ENCODE measurements at regions not wholly inside any gene's neighbourhood (a gene's known extent, or its start where the extent isn't known, plus 50 kb on each side); places are given as distances from the start of the nearest gene placed in this dataset.

DNA sequence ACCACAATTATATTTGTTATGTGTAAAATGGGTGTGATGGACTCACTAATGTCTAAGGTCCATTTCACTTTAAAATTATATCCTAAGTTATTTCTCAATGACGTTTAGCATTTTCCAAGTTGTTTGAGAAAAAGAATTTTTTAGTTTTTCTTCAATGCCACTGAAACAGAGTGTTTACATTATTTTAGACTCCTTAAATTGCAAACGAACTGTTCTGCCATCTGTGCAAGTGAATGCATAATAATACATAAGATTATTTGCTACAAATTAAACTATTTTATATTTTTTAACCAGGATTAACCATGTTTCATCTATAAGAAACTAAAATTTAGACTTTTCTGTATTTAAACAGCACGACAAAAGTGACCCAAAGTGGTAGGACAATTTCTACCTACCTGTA, 425.4 kb downstream of the NDFIP2 start:
- TF ChIP-seq, protein P1, sequence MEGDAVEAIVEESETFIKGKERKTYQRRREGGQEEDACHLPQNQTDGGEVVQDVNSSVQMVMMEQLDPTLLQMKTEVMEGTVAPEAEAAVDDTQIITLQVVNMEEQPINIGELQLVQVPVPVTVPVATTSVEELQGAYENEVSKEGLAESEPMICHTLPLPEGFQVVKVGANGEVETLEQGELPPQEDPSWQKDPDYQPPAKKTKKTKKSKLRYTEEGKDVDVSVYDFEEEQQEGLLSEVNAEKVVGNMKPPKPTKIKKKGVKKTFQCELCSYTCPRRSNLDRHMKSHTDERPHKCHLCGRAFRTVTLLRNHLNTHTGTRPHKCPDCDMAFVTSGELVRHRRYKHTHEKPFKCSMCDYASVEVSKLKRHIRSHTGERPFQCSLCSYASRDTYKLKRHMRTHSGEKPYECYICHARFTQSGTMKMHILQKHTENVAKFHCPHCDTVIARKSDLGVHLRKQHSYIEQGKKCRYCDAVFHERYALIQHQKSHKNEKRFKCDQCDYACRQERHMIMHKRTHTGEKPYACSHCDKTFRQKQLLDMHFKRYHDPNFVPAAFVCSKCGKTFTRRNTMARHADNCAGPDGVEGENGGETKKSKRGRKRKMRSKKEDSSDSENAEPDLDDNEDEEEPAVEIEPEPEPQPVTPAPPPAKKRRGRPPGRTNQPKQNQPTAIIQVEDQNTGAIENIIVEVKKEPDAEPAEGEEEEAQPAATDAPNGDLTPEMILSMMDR (IDR thresholded peaks at IDR 0.05) = no peak
- CTCF ChIA-PET = no interaction called here

DNA sequence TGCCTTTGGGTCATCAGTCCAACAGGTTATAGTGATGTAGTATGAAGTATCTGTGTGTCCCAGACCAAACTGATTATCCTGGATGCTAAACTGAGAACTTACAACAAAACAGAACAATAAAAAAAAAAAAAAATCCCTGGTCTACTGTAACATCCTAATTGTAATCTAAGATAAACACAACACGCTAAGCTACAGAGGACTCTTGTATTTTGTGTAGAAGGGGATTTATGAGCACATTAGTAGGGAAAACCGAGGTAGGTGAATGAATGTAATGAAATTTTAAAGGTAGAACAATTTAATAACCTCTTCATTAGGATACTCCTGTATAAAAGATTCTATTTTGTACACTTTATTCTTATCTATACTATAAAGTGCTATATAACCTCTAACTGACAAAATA, 424.1 kb downstream of the NDFIP2 start:
- Mint-ChIP-seq H3K27me3 (no peaks in the 10 kb centered on the region), H3K36me3 (ENCODE audit: low read depth) (no peaks in the 10 kb centered on the region), H3K9me3 (peaks cover 4% of the 10 kb centered on the region), H3K4me1 (no peaks in the 10 kb centered on the region), H3K4me3 (no peak overlapping the region), H3K27ac (no peak overlapping the region)
- intact Hi-C loops (cut with micrococcal nuclease) = no loop called here
- ChIA-PET CTCF (no interaction called here), POLR2A (no interaction called here)
- TF ChIP-seq, protein P1 (IDR thresholded peaks at IDR 0.05) = no peak
- DNase-seq (no peak), ATAC-seq (ENCODE audit: low read depth) (no peak)

More for the DNA sequence above, 425.4 kb downstream of the NDFIP2 start:
- intact Hi-C loops (cut with micrococcal nuclease) = no loop called here
- H3K27ac Mint-ChIP-seq = no peak overlapping the region
- H3K4me3 Mint-ChIP-seq = no peak overlapping the region
- H3K4me1 Mint-ChIP-seq = no peaks in the 10 kb centered on the region
- DNase-seq (no peak), ATAC-seq (ENCODE audit: low read depth) (no peak)
- POLR2A ChIA-PET = no interaction called here
- H3K9me3 Mint-ChIP-seq = peaks cover 4% of the 10 kb centered on the region
- no peaks in the 10 kb centered on the region for H3K36me3 Mint-ChIP-seq (ENCODE audit: low read depth)
- H3K27me3 Mint-ChIP-seq = no peaks in the 10 kb centered on the region

DNA sequence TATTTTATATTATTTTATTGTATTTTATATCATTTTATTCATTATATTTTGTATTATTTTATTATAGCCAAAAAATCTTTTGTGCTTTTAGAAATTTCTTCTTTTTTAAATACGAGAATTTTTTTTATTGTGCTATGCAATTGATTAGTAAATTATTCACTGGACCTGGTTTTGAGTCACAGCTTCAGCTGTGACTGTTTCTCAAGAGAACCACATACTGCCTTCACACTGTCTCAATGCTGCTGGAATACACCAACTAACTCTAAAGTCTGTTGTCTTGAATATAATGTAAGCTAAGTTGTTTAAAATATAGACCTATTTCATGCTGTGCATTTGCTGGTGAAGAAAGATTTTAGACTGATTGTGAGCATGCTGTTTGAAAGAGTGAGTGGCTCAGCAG, 423.6 kb downstream of the NDFIP2 start:
- DNase-seq = no peak
- intact Hi-C loops (cut with micrococcal nuclease) = no loop called here
- H3K27me3 Mint-ChIP-seq = no peaks in the 10 kb centered on the region
- no peak overlapping the region for H3K4me3 Mint-ChIP-seq
- H3K27ac Mint-ChIP-seq = no peak overlapping the region
- H3K4me1 Mint-ChIP-seq = no peaks in the 10 kb centered on the region
- ATAC-seq (ENCODE audit: low read depth) = no peak
- ChIA-PET CTCF (no interaction called here), POLR2A (no interaction called here)
- peaks cover 4% of the 10 kb centered on the region for H3K9me3 Mint-ChIP-seq
- TF ChIP-seq, protein P1 (IDR thresholded peaks at IDR 0.05) = no peak
- no peaks in the 10 kb centered on the region for H3K36me3 Mint-ChIP-seq (ENCODE audit: low read depth)

DNA sequence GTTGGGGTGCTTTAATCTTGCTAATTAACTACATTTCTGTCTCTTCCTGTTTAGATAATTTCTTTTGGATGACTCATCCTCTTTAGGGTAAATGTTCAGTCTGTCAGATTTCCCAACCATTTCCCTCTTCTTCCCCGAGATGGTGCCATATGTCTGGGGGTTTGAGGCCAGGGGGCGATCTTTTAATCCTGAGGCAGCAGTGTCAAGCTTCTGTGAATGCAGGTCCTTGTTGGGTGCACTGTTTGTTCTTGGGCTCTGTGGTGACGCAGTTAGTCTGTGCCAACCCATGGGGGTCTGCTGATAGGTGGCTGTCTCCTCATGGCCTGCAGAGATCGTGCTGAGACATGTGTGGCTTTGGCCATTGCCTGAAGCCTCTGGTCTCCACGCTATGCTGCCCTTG, 420.4 kb downstream of the NDFIP2 start:
- H3K9me3 Mint-ChIP-seq = no peaks in the 10 kb centered on the region
- ChIA-PET CTCF (no interaction called here), POLR2A (no interaction called here)
- H3K36me3 Mint-ChIP-seq (ENCODE audit: low read depth) = no peaks in the 10 kb centered on the region
- no peaks in the 10 kb centered on the region for H3K4me1 Mint-ChIP-seq
- intact Hi-C loops (cut with micrococcal nuclease) = no loop called here
- TF ChIP-seq, protein P1 (IDR thresholded peaks at IDR 0.05) = no peak
- DNase-seq = no peak
- no peak for ATAC-seq (ENCODE audit: low read depth)
- no peaks in the 10 kb centered on the region for H3K27me3 Mint-ChIP-seq
- H3K4me3 Mint-ChIP-seq = no peak overlapping the region
- H3K27ac Mint-ChIP-seq = no peak overlapping the region

DNA sequence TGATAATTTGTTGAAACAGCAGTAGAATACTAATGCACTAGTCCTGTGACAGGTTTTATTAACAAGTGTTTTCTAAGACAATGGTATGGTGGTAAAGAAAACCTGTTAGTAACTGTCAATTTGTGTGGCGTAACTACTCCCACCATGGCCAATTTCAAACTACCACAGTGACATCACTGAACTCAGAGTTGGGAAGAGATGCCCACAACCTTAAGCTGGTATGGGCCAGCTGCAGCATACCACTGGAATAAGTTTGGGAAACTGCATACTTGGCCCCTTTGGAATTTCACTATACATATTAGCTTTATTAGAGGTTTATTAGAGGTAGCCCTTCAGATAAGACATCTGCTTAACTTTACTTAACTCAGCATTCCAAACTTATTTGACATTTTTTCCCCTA, 419.4 kb downstream of the NDFIP2 start:
- TF ChIP-seq, protein P1 (IDR thresholded peaks at IDR 0.05) = no peak
- ATAC-seq (ENCODE audit: low read depth) (no peak), DNase-seq (no peak)
- Mint-ChIP-seq H3K27me3 (no peaks in the 10 kb centered on the region), H3K4me1 (no peaks in the 10 kb centered on the region), H3K27ac (no peak overlapping the region), H3K9me3 (no peaks in the 10 kb centered on the region), H3K36me3 (ENCODE audit: low read depth) (no peaks in the 10 kb centered on the region), H3K4me3 (no peak overlapping the region)
- ChIA-PET CTCF (no interaction called here), POLR2A (interaction anchor here (0.6 kb wide), 1 partner anchor 86 kb away, joined by 7 read pairs; no protein-coding TSS in a partner anchor)
- intact Hi-C loops (cut with micrococcal nuclease) = no loop called here
